ENCODE measurements at regions not wholly inside any gene's neighbourhood (a gene's known extent, or its start where the extent isn't known, plus 50 kb on each side); places are given as distances from the start of the nearest gene placed in this dataset.

DNA sequence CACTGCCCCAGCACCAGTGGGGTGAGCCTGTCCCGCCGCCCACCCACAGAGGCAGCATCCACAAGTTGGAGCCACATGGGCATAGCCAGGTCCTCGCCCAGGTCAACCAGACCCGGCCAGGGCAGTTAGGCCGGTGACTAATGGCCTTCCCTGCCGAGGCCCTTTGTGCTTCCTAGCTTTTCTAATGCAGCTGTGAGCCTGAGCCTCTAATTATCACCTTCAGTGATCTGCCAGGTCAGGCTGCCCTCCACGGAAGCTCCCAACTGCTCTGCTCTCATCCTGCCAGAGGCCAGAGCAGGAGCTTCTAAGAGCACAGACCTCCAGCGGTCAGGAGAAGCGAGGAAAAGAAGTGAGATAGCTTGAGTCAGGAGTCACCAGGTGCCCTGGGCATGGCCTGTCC, 87.1 kb upstream of the PPP1R26 start:
- no peak overlapping the region for H3K4me3 ChIP-seq
- H3K27me3 ChIP-seq = peaks cover 0 to 12% of the 10 kb centered on the region in 2 donors
- peaks cover 0 to 14% of the 10 kb centered on the region in 2 donors for H3K9me3 ChIP-seq
- ATAC-seq = no peak
- no peak for DNase-seq
- H3K4me1 ChIP-seq = no peaks in the 10 kb centered on the region
- TF ChIP-seq, protein P1, sequence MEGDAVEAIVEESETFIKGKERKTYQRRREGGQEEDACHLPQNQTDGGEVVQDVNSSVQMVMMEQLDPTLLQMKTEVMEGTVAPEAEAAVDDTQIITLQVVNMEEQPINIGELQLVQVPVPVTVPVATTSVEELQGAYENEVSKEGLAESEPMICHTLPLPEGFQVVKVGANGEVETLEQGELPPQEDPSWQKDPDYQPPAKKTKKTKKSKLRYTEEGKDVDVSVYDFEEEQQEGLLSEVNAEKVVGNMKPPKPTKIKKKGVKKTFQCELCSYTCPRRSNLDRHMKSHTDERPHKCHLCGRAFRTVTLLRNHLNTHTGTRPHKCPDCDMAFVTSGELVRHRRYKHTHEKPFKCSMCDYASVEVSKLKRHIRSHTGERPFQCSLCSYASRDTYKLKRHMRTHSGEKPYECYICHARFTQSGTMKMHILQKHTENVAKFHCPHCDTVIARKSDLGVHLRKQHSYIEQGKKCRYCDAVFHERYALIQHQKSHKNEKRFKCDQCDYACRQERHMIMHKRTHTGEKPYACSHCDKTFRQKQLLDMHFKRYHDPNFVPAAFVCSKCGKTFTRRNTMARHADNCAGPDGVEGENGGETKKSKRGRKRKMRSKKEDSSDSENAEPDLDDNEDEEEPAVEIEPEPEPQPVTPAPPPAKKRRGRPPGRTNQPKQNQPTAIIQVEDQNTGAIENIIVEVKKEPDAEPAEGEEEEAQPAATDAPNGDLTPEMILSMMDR (IDR thresholded peaks at IDR 0.05) = no peak
- no peak overlapping the region for H3K27ac ChIP-seq
- intact Hi-C loops (cut with DNase I) = no loop called here
- no peaks in the 10 kb centered on the region for H3K36me3 ChIP-seq

DNA sequence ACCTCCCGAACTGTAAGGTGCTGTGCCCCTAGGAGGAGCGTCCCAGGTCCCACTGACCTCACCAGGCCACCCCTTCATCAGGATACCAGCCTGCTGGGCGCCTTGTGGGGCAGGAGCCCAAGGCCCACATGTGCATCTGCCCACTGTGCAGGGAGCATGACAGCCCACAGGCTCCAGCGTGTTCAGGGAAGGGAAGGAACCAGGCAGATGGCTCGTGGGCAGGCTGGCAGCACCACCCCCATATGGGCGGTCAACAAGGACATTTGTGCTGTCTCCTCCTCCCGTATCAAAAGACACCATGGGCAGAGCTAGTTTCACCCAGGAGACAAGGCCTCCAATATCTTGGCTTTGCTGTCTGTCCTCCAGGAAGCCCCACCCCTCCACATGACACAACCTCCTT, 85.5 kb upstream of the PPP1R26 start:
- no peak for ATAC-seq
- Histone ChIP-seq H3K9me3 (peaks cover 0 to 14% of the 10 kb centered on the region in 2 donors), H3K4me1 (no peaks in the 10 kb centered on the region), H3K36me3 (no peaks in the 10 kb centered on the region), H3K4me3 (no peak overlapping the region), H3K27me3 (peaks cover 0 to 13% of the 10 kb centered on the region in 2 donors), H3K27ac (no peak overlapping the region)
- intact Hi-C loops (cut with DNase I) = no loop called here
- TF ChIP-seq, protein P1 (IDR thresholded peaks at IDR 0.05) = no peak
- no peak for DNase-seq

DNA sequence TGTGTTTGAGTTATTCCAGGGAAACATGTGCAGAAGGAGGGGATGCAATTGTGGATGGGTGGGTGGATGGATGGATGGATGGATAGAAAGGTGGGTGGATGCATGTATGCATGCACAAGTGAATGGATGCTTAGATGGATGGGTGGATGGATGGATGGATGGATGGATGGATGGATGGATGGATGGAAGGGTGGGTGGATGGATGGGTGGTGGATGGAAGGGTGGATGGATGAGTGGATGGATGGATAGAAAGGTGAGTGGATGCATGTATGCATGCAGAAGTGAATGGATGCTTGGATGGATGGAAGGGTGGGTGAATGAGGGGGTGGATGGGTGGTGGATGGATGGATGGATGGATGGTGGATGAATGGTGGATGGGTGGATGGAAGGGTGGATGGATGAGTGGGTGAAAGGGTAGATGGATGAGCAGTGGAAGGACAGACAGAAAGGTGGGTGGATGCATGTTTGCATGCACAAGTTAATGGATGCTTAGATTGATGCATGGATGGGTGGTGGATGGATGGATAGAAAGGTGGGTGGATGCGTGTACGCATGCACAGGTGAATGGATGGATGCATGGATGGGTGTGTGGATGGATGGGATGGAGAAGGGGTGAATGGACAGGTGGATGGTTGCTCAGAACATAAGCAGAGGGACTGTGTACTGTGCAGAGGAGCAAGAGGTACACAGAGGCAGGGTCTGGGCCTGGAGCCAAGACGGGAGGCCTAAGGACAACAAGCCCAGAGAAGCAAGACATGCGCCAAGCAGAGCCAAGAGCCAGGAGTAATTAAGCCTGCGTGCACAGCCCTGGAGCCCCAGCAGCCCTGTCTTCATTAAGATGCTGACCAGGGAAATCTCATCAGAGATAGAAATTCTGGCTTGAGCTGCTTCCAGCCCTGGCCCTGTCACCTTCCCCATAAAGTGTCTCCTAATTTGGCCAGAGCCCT, 84.6 kb upstream of the PPP1R26 start:
- intact Hi-C loops (cut with DNase I) = no loop called here
- peaks cover 0 to 14% of the 10 kb centered on the region in 2 donors for H3K9me3 ChIP-seq
- H3K4me3 ChIP-seq = no peak overlapping the region
- H3K4me1 ChIP-seq = no peaks in the 10 kb centered on the region
- peaks cover 0 to 16% of the 10 kb centered on the region in 2 donors for H3K27me3 ChIP-seq
- TF ChIP-seq, protein P1 (IDR thresholded peaks at IDR 0.05) = no peak
- no peak overlapping the region for H3K27ac ChIP-seq
- ATAC-seq (no peak), DNase-seq (peak in 1 of 4 donors; percentile 39)
- H3K36me3 ChIP-seq = no peaks in the 10 kb centered on the region

DNA sequence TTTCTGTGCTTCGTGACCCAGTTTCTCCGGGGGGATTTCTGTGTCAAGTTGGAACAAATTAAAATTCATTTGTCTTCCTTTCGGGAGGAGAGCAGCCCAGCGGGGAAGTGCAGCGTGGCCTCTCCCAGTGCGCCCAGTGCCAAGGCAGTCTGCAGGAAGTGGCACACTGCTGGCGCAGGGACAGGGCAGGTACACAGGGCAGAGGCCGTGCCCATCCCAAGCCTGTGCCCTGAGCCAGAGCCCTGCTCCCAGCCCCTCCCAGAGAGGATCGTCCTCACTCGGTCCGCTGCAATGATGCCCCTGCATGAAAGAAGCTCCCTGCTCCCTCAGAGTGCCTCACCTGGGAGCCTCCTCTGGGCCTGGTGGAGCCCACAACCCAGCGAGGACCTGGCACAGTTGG, 82.4 kb upstream of the PPP1R26 start:
- Histone ChIP-seq H3K9me3 (peaks cover 0 to 14% of the 10 kb centered on the region in 2 donors), H3K36me3 (no peaks in the 10 kb centered on the region), H3K27me3 (peaks cover 0 to 15% of the 10 kb centered on the region in 2 donors), H3K4me3 (no peak overlapping the region), H3K27ac (no peak overlapping the region), H3K4me1 (no peaks in the 10 kb centered on the region)
- TF ChIP-seq, protein P1 (IDR thresholded peaks at IDR 0.05) = no peak
- ATAC-seq = no peak
- no peak for DNase-seq
- intact Hi-C loops (cut with DNase I) = no loop called here

DNA sequence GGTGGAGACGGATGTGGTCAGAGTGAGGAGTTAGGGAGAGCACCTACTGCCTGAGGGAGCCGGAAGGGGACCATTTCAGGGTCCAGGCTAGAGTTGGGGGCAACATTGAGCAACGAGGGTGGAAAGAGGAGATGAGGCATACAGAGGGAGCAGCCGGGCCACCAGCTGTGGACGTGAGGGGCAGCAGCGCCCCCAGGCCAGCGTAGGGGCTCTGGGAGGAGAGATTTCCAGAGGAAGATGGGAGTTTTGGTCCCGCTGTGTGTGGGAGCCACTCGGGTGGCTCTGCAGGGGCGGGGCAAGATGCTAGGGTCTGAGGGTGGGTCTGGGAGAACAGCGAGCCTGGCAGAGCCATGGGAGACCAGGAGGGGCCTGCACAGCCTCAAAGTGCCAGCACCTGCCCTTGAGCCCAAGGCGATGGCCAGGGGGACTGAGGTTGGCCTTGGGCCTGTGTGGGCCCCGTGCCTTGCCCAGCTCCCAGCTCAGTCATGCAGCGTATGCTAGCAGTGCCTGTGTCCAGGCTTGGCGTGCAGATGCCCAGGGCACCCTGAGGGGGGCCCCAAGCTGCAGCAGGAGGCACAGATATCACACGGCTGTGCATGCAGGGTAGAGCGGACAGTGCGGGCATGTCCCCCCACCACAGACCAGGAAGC, 80.5 kb upstream of the PPP1R26 start:
- H3K4me1 ChIP-seq = no peaks in the 10 kb centered on the region
- DNase-seq (peak in 1 of 4 donors; percentile 67), ATAC-seq (no peak)
- peaks cover 0 to 14% of the 10 kb centered on the region in 2 donors for H3K9me3 ChIP-seq
- H3K4me3 ChIP-seq = no peak overlapping the region
- TF ChIP-seq, protein P1 (IDR thresholded peaks at IDR 0.05) = no peak
- peaks cover 0 to 8% of the 10 kb centered on the region in 2 donors for H3K27me3 ChIP-seq
- no peaks in the 10 kb centered on the region for H3K36me3 ChIP-seq
- intact Hi-C loops (cut with DNase I) = no loop called here
- H3K27ac ChIP-seq = no peak overlapping the region
